Lower leg skin (tissue), 3 donors: ENCODE measurements at regions not wholly inside any gene's neighbourhood (a gene's known extent, or its start where the extent isn't known, plus 50 kb on each side); places are given as distances from the start of the nearest gene placed in this dataset.
"Not testable (repeated sequence)": the region's sequence is repeated elsewhere in the genome, so short reads cannot be mapped to it uniquely, and the experiment has no call there.

Source experiments
- CTCF ChIP-seq, 3 donors: fragments of 450-650 bp; IDR thresholded peaks; one replicate each; pipeline ENCODE4 v1.5.1; 2016; ENCODE audit warnings: antibody characterized with exemption in 3 of 3, mild to moderate bottlenecking in 3 of 3, moderate library complexity in 2 of 3
- POLR2A ChIP-seq, 2 donors: fragments of 450-650 bp; IDR thresholded peaks; one replicate each; pipeline ENCODE4 v1.6.1; 2016 to 2017; ENCODE audit warnings: antibody characterized with exemption in 2 of 2, mild to moderate bottlenecking in 1 of 2, moderate library complexity in 1 of 2

GRCh38 chr9:39474499-39474898 is 119.0 kb downstream of the SPATA31A1 start:
- TF ChIP-seq CTCF, POLR2A (IDR thresholded peaks at IDR 0.05): not testable (repeated sequence)
